ENCODE measurements at regions not wholly inside any gene's neighbourhood (a gene's known extent, or its start where the extent isn't known, plus 50 kb on each side); places are given as distances from the start of the nearest gene placed in this dataset.

DNA sequence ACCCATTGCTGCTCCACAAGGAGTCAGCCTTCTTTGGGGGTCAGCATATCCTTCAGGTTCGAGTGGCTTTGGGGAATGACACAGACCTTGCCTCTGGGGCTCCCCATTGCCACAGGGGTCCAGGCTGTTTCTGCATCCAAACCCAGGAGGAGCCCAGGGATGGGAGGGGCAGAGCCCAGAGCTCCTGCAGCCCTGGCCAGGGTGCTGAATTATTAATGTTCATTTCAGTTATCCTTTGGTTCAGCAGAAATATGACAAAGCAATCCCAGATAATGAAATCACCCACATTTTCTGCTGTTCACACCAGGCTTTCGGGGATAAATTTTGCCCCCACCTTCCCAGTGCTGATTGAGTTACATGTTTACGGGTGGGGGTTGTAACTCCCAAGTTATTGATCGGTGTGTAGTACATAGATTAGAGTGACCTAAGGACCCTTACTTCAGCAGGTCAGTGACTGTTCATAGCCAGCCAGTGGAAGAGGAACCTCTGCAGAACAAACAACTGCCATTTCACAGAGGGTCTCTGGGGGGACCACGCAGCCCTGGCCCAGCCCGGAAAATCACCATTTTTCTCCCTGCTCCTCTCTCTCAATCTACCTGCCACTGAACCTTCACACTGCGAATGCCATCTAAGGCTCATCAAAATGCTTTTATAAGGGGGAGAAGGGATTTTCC, 240.3 kb upstream of the N4BP1 start:
- 74 to 88% methylated on average over 6 to 7 of the region's 7 CpGs for WGBS, 2 donors
- intact Hi-C loops (cut with DNase I): no loop called here
- no peak for TF ChIP-seq POLR2A (IDR thresholded peaks at IDR 0.05)

DNA sequence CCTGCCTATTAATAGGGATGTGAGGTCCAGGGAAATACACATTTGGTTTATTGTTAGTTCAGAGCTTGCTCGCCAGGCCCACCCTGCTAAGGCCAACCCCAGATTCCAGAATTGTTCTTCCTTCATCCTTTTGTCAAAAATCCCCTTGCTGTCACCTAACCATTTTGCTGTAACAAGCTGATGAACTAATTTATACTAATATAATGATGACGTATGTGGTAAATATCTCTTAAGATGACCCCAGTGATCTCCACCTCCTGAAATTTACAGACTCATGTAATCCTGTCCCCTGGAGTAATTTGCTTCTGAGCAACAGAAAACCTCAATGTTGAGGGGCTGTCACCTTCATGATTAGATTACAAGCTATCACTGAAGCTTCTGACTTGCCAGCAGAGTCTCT, 236.3 kb upstream of the N4BP1 start:
- 70% methylated on average over 2 of the region's 2 CpGs for whole genome bisulfite sequencing, 2 donors
- intact Hi-C loops (cut with DNase I): no loop called here
- no peaks in the 10 kb centered on the region for H3K9me3 ChIP-seq
- no peaks in the 10 kb centered on the region for H3K4me1 ChIP-seq
- no peak for DNase-seq
- no peak overlapping the region for H3K27ac ChIP-seq
- TF ChIP-seq, protein P1, sequence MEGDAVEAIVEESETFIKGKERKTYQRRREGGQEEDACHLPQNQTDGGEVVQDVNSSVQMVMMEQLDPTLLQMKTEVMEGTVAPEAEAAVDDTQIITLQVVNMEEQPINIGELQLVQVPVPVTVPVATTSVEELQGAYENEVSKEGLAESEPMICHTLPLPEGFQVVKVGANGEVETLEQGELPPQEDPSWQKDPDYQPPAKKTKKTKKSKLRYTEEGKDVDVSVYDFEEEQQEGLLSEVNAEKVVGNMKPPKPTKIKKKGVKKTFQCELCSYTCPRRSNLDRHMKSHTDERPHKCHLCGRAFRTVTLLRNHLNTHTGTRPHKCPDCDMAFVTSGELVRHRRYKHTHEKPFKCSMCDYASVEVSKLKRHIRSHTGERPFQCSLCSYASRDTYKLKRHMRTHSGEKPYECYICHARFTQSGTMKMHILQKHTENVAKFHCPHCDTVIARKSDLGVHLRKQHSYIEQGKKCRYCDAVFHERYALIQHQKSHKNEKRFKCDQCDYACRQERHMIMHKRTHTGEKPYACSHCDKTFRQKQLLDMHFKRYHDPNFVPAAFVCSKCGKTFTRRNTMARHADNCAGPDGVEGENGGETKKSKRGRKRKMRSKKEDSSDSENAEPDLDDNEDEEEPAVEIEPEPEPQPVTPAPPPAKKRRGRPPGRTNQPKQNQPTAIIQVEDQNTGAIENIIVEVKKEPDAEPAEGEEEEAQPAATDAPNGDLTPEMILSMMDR (IDR thresholded peaks at IDR 0.05): no peak
- TF ChIP-seq POLR2A (IDR thresholded peaks at IDR 0.05): no peak
- H3K4me3 ChIP-seq: no peak overlapping the region
- no peaks in the 10 kb centered on the region for H3K27me3 ChIP-seq
- H3K36me3 ChIP-seq: no peaks in the 10 kb centered on the region

More for the DNA sequence above, 240.3 kb upstream of the N4BP1 start:
- Histone ChIP-seq H3K27ac (no peak overlapping the region), H3K27me3 (no peaks in the 10 kb centered on the region), H3K4me1 (no peaks in the 10 kb centered on the region), H3K9me3 (no peaks in the 10 kb centered on the region), H3K4me3 (no peak overlapping the region), H3K36me3 (no peaks in the 10 kb centered on the region)
- DNase-seq: no peak

DNA sequence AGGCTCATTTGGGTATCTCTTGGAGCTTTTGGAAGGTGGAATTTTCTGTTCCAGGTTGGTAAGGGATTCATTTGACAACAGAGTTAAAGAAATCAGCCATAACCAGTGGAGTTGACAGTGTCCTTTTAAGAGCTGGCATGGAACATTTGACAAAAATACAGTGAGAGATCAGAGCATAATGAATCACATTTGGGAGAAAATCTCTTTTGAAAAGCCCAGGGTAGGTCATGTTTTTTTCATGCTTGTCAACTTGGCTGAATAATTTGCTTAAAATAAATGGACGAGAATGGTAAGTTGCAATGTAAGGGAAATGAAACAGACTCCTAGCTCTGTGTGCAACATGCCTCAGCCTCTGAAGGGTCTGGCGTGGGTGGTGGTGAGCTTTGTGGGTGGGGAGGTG, 235.3 kb upstream of the N4BP1 start:
- no peaks in the 10 kb centered on the region for H3K4me1 ChIP-seq
- H3K27ac ChIP-seq: no peak overlapping the region
- H3K9me3 ChIP-seq: no peaks in the 10 kb centered on the region
- TF ChIP-seq, protein P1 (IDR thresholded peaks at IDR 0.05): no peak
- TF ChIP-seq POLR2A (IDR thresholded peaks at IDR 0.05): no peak
- no peak overlapping the region for H3K4me3 ChIP-seq
- H3K27me3 ChIP-seq: no peaks in the 10 kb centered on the region
- DNase-seq: no peak
- 32 to 39% methylated on average over 2 of the region's 2 CpGs for WGBS, 2 donors
- intact Hi-C loops (cut with DNase I): no loop called here
- no peaks in the 10 kb centered on the region for H3K36me3 ChIP-seq

DNA sequence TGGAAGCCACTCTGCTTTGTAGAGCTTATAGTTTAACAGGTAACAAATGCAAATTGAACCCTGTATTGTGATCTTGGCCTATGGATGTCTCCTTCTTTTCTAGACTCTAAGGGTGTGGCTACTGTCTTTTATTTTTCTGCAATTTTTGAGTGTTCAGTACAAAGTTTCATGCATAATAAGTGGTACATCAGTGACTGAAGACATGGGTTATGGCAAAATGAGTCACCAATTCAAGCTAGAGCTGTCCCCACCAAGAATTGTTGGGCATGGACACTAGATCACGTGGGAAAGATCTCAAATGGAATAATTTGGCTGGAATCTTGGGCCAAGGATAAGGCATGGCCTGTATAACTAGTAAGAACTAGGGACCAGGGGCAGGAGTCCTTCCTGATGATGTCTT, 228.4 kb upstream of the N4BP1 start:
- WGBS, 2 donors: 0 to 23% methylated on average over 1 of the region's 1 CpG
- Histone ChIP-seq H3K9me3 (no peaks in the 10 kb centered on the region), H3K36me3 (no peaks in the 10 kb centered on the region), H3K4me1 (no peaks in the 10 kb centered on the region), H3K4me3 (no peak overlapping the region), H3K27me3 (no peaks in the 10 kb centered on the region), H3K27ac (no peak overlapping the region)
- DNase-seq: no peak
- intact Hi-C loops (cut with DNase I): no loop called here
- TF ChIP-seq, protein P1 (IDR thresholded peaks at IDR 0.05): no peak
- TF ChIP-seq POLR2A (IDR thresholded peaks at IDR 0.05): no peak

DNA sequence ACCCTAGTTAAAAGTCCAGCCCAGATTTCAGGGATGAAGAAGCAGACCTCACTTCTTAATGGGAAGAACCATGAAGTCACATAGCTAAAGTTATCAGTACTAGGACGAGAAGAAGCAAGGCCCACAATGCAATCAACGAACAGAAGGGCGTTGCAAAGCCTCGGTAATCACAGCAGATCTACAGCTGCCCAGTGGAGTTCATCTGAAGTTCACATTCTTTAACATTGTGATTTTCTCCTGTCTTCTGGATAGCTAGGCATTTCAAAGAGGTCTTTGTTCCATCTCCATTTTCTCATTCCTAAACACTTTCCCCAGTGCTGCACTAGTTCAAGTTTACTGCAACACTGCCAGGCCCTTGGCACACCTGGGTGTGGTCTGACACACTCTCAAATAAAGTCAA, 226.7 kb upstream of the N4BP1 start:
- no peaks in the 10 kb centered on the region for H3K4me1 ChIP-seq
- TF ChIP-seq, protein P1 (IDR thresholded peaks at IDR 0.05): no peak
- TF ChIP-seq POLR2A (IDR thresholded peaks at IDR 0.05): no peak
- no peak for DNase-seq
- no peaks in the 10 kb centered on the region for H3K9me3 ChIP-seq
- 42 to 43% methylated on average over 4 of the region's 4 CpGs for WGBS, 2 donors
- no peak overlapping the region for H3K4me3 ChIP-seq
- no peaks in the 10 kb centered on the region for H3K36me3 ChIP-seq
- no peaks in the 10 kb centered on the region for H3K27me3 ChIP-seq
- intact Hi-C loops (cut with DNase I): no loop called here
- H3K27ac ChIP-seq: no peak overlapping the region

DNA sequence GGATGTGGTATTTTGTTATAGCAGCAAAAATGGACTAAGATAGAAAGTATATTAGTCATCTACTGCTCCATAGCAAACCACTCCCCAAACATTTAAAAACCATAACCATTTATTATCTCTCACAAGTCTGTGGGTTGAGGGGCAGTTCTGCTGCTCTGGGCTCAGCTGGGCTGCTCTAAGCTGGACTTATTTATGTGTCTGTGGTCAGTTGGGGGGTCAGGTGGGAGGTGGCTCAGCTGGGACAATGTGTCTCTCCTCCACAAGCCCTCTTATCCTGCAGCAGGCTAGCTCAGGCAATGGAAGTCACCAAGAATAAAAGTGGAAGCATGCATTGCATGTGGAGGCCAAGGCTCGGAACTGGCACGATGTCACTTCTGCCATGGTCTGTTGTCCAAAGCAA, 226.1 kb upstream of the N4BP1 start:
- no peak overlapping the region for H3K4me3 ChIP-seq
- intact Hi-C loops (cut with DNase I): no loop called here
- no peaks in the 10 kb centered on the region for H3K36me3 ChIP-seq
- no peaks in the 10 kb centered on the region for H3K9me3 ChIP-seq
- no peaks in the 10 kb centered on the region for H3K4me1 ChIP-seq
- no peak for DNase-seq
- WGBS, 2 donors: 90 to 100% methylated on average over 1 to 2 of the region's 2 CpGs
- no peaks in the 10 kb centered on the region for H3K27me3 ChIP-seq
- no peak for TF ChIP-seq POLR2A (IDR thresholded peaks at IDR 0.05)
- TF ChIP-seq, protein P1 (IDR thresholded peaks at IDR 0.05): no peak
- H3K27ac ChIP-seq: no peak overlapping the region

Data from esophagus squamous epithelium (tissue), 5 donors.